H9 (cell line): ENCODE measurements at regions not wholly inside any gene's neighbourhood (a gene's known extent, or its start where the extent isn't known, plus 50 kb on each side); places are given as distances from the start of the nearest gene placed in this dataset.

Source experiments
- DNase-seq: peaks from one replicate; pipeline ENCODE4 v3.0.0-alpha.2; 2017
- H2AFZ ChIP-seq: one replicate; pipeline ENCODE4 v1.6.1; 2013; ENCODE audit warnings: mild to moderate bottlenecking, low read length, control low read depth, moderate library complexity
- H2AK5ac ChIP-seq: 2 replicates; pipeline ENCODE4 v1.6.1; 2013; ENCODE audit warnings: low read length, control low read depth, mixed read lengths; ENCODE audit not compliant: insufficient read length
- H2BK120ac ChIP-seq: one replicate; pipeline ENCODE4 v1.6.1; 2013; ENCODE audit warnings: low read depth, mild to moderate bottlenecking, low read length, control low read depth, inconsistent platforms; ENCODE audit not compliant: poor library complexity, severe bottlenecking
- H2BK12ac ChIP-seq: 2 replicates; pipeline ENCODE4 v1.6.1; 2013; ENCODE audit warnings: low read length, control low read depth, mixed read lengths, low read depth; ENCODE audit not compliant: insufficient read length
- H2BK15ac ChIP-seq: 2 replicates; pipeline ENCODE4 v1.6.1; 2013; ENCODE audit warnings: low read depth, low read length, control low read depth
- H2BK20ac ChIP-seq: one replicate; pipeline ENCODE4 v1.6.1; 2013; ENCODE audit warnings: low read depth, mild to moderate bottlenecking, low read length, control low read depth, inconsistent platforms; ENCODE audit not compliant: poor library complexity, severe bottlenecking
- H2BK5ac ChIP-seq: 2 replicates; pipeline ENCODE4 v1.6.1; 2013; ENCODE audit warnings: low read length, control low read depth, mixed read lengths; ENCODE audit not compliant: insufficient read length
- H3K14ac ChIP-seq: 2 replicates; pipeline ENCODE4 v1.6.1; 2013; ENCODE audit warnings: low read length, control low read depth; ENCODE audit not compliant: insufficient read depth
- H3K18ac ChIP-seq: 2 replicates; pipeline ENCODE4 v1.6.1; 2013; ENCODE audit warnings: low read depth, mild to moderate bottlenecking, mixed read lengths, low read length, control low read depth; ENCODE audit not compliant: insufficient read length
- H3K23ac ChIP-seq: 2 replicates; pipeline ENCODE4 v1.6.1; 2013; ENCODE audit warnings: low read length, control low read depth, mixed read lengths, low read depth; ENCODE audit not compliant: insufficient read length
- H3K23me2 ChIP-seq: 2 replicates; pipeline ENCODE4 v1.6.1; 2013; ENCODE audit warnings: low read depth, mild to moderate bottlenecking, mixed read lengths, low read length, control low read depth; ENCODE audit not compliant: insufficient read length, poor library complexity, severe bottlenecking
- H3K27ac ChIP-seq: 2 replicates; pipeline ENCODE4 v1.5.1; 2013; ENCODE audit warnings: low read length, control low read depth, mixed read lengths, low read depth; ENCODE audit not compliant: insufficient read length
- H3K27me3 ChIP-seq: 2 replicates; pipeline ENCODE4 v1.6.1; 2013; ENCODE audit warnings: low read length, control low read depth, inconsistent platforms; ENCODE audit not compliant: insufficient read depth
- H3K4ac ChIP-seq: 2 replicates; pipeline ENCODE4 v1.6.1; 2013; ENCODE audit warnings: low read depth, mild to moderate bottlenecking, control low read depth, inconsistent platforms, low read length, moderate library complexity
- H3K4me1 ChIP-seq: 2 replicates; pipeline ENCODE4 v1.6.1; 2013; ENCODE audit warnings: low read length, control low read depth, inconsistent platforms; ENCODE audit not compliant: insufficient read depth
- H3K4me2 ChIP-seq: 2 replicates; pipeline ENCODE4 v1.6.1; 2013; ENCODE audit warnings: low read length, control low read depth, mixed read lengths; ENCODE audit not compliant: insufficient read length, insufficient read depth
- H3K56ac ChIP-seq: 2 replicates; pipeline ENCODE4 v1.6.1; 2013; ENCODE audit warnings: low read depth, mild to moderate bottlenecking, mixed read lengths, low read length, control low read depth; ENCODE audit not compliant: insufficient read length
- H3K79me1 ChIP-seq: 2 replicates; pipeline ENCODE4 v1.6.1; 2013; ENCODE audit warnings: low read depth, mild to moderate bottlenecking, moderate library complexity, low read length, control low read depth, inconsistent platforms; ENCODE audit not compliant: insufficient read depth, poor library complexity, severe bottlenecking
- H3K79me2 ChIP-seq: 2 replicates; pipeline ENCODE4 v1.6.1; 2013; ENCODE audit warnings: low read length, control low read depth, inconsistent platforms; ENCODE audit not compliant: insufficient read depth
- H3K9ac ChIP-seq: 2 replicates; pipeline ENCODE4 v1.6.1; 2013; ENCODE audit warnings: low read length, control low read depth, mixed read lengths; ENCODE audit not compliant: insufficient read length; ENCODE audit errors: extremely low read depth
- H3K9me3 ChIP-seq: one replicate; pipeline ENCODE4 v1.6.1; 2013; ENCODE audit warnings: low read depth, low read length, inconsistent platforms; ENCODE audit not compliant: control insufficient read depth
- H3T11ph ChIP-seq: one replicate; pipeline ENCODE4 v1.6.1; 2013; ENCODE audit warnings: mild to moderate bottlenecking, low read length, control low read depth, inconsistent platforms
- H4K20me1 ChIP-seq: one replicate; pipeline ENCODE4 v1.6.1; 2013; ENCODE audit not compliant: control insufficient read depth, insufficient read length, insufficient read depth
- H4K5ac ChIP-seq: 2 replicates; pipeline ENCODE4 v1.6.1; 2013; ENCODE audit warnings: low read depth, mild to moderate bottlenecking, mixed read lengths, low read length, control low read depth; ENCODE audit not compliant: insufficient read length
- H4K8ac ChIP-seq: replicated peaks from 2 replicates; pipeline ENCODE4 v1.6.1; 2013; ENCODE audit warnings: low read length, control low read depth, mixed read lengths, low read depth; ENCODE audit not compliant: insufficient read length
- H4K91ac ChIP-seq: 2 replicates; pipeline ENCODE4 v1.6.1; 2013; ENCODE audit warnings: low read depth, mild to moderate bottlenecking, moderate library complexity, mixed read lengths, low read length, control low read depth; ENCODE audit not compliant: insufficient read length
- H3K27ac Mint-ChIP-seq, 3 experiments: 2 replicates in 2 of 3; 3 replicates in 1 of 3; pipeline ENCODE4 v1.8.0; 2020 to 2021; ENCODE audit warnings: mixed read lengths in 3 of 3, mild to moderate bottlenecking in 1 of 3, moderate library complexity in 1 of 3
- H3K27me3 Mint-ChIP-seq: 2 replicates; pipeline ENCODE4 v1.8.0; 2021; ENCODE audit warnings: low read depth, mild to moderate bottlenecking, moderate library complexity, mixed read lengths
- H3K36me3 Mint-ChIP-seq, 3 experiments: 2 replicates in 2 of 3; 3 replicates in 1 of 3; pipeline ENCODE4 v1.8.0; 2020 to 2021; ENCODE audit warnings: low read depth in 3 of 3, mixed read lengths in 3 of 3; ENCODE audit not compliant: insufficient read depth in 1 of 3
- H3K4me1 Mint-ChIP-seq, 2 experiments: 2 replicates each; pipeline ENCODE4 v1.8.0; 2020; ENCODE audit warnings: mixed read lengths in 2 of 2
- H3K4me3 Mint-ChIP-seq, 2 experiments: 2 replicates in 1 of 2; 3 replicates in 1 of 2; pipeline ENCODE4 v1.8.0; 2020 to 2021; ENCODE audit warnings: mild to moderate bottlenecking in 2 of 2, mixed read lengths in 2 of 2, moderate library complexity in 1 of 2
- H3K9me3 Mint-ChIP-seq, 2 experiments: 2 replicates in 1 of 2; 3 replicates in 1 of 2; pipeline ENCODE4 v1.8.0; 2020; ENCODE audit warnings: mild to moderate bottlenecking in 2 of 2, mixed read lengths in 2 of 2, moderate library complexity in 1 of 2
- WGBS: extraction: QIAGEN DNeasy Blood & Tissue Kit; methylation state at CpG from one replicate; pipeline ENCODE4 v1.1.7; 2013; ENCODE audit warnings: missing lambda C conversion rate, low lambda C conversion rate, mixed read lengths; ENCODE audit not compliant: insufficient read length; ENCODE audit errors: extremely low coverage; 5-methylcytosine and 5-hydroxymethylcytosine counted together
- TF ChIP-seq, protein P1 (sequence below): fragments of 200-600 bp; sonication (generic); conservative IDR thresholded peaks from 3 replicates; pipeline ENCODE4 v1.8.0; 2021; ENCODE audit warnings: antibody characterized with exemption, mild to moderate bottlenecking

DNA sequence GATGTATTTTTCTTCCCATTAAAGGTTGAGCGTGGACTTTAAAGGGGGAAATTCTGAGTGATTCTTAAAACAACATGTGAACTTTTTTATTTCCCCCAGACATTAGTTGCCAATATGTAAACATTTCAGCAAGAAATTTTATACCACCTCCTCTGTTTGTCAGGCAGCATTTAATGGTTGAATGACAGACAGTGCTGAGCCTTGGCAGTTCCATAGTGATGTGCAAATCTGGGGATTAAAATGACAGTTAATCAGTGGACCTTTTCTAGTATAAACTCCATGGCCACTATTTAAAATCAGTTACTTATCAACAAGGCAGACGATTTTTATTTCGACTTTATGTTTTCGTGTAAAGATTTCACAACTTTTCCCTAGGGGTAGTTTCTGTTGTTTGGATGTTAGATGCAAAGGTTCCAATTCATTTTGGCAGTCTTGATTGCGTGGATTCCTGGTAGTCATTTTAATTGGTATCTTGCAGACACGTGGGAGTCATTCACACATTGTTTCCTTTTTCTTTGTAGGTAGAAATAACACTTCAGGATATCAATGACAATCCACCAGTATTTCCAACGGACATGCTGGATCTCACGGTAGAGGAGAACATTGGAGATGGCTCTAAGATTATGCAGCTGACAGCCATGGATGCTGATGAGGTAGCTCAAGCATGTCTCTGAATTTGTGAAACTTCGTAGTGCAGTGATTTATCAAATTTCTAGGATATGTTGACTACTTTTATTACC lies 83.7 kb downstream of the FAT4 start:
- no CpG with 5 or more reads among the region's 9 CpGs for WGBS
- Histone ChIP-seq H2BK12ac (no peak overlapping the region), H3K4me1 (no peaks in the 10 kb centered on the region; the same call in 1 of the 2 replicates), H3K14ac (no peak overlapping the region), H3K4ac (no peak overlapping the region), H3K23me2 (no peaks in the 10 kb centered on the region), H3K27ac (no peak overlapping the region), H2BK120ac (no peak overlapping the region), H2AK5ac (no peak overlapping the region), H3K18ac (no peak overlapping the region), H4K91ac (no peak overlapping the region), H3K27me3 (no peaks in the 10 kb centered on the region), H3K79me1 (no peaks in the 10 kb centered on the region), H3K4me2 (no peak overlapping the region), H2BK5ac (no peak overlapping the region), H3K9ac (no peak overlapping the region), H2AFZ (no peak overlapping the region), H3K79me2 (no peaks in the 10 kb centered on the region), H4K8ac (no peak overlapping the region), H4K5ac (no peak overlapping the region), H3K56ac (no peak overlapping the region), H3K23ac (no peak overlapping the region), H2BK15ac (no peak overlapping the region), H3T11ph (no peak overlapping the region), H3K9me3 (no peaks in the 10 kb centered on the region), H4K20me1 (no peaks in the 10 kb centered on the region), H2BK20ac (no peak overlapping the region)
- H3K27me3 Mint-ChIP-seq = no peaks in the 10 kb centered on the region
- peaks cover 2 to 8% of the 10 kb centered on the region in 2 experiments; a peak in 3 of 4 replicates for H3K4me1 Mint-ChIP-seq
- TF ChIP-seq, protein P1, sequence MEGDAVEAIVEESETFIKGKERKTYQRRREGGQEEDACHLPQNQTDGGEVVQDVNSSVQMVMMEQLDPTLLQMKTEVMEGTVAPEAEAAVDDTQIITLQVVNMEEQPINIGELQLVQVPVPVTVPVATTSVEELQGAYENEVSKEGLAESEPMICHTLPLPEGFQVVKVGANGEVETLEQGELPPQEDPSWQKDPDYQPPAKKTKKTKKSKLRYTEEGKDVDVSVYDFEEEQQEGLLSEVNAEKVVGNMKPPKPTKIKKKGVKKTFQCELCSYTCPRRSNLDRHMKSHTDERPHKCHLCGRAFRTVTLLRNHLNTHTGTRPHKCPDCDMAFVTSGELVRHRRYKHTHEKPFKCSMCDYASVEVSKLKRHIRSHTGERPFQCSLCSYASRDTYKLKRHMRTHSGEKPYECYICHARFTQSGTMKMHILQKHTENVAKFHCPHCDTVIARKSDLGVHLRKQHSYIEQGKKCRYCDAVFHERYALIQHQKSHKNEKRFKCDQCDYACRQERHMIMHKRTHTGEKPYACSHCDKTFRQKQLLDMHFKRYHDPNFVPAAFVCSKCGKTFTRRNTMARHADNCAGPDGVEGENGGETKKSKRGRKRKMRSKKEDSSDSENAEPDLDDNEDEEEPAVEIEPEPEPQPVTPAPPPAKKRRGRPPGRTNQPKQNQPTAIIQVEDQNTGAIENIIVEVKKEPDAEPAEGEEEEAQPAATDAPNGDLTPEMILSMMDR = no peak
- H3K9me3 Mint-ChIP-seq = no peaks in the 10 kb centered on the region
- no peak overlapping the region for H3K4me3 Mint-ChIP-seq
- no peak for DNase-seq
- no peak overlapping the region; a peak in 1 of 7 replicates for H3K27ac Mint-ChIP-seq
- no peaks in the 10 kb centered on the region for H3K36me3 Mint-ChIP-seq
